ENCODE measurements at regions not wholly inside any gene's neighbourhood (a gene's known extent, or its start where the extent isn't known, plus 50 kb on each side); places are given as distances from the start of the nearest gene placed in this dataset.

DNA sequence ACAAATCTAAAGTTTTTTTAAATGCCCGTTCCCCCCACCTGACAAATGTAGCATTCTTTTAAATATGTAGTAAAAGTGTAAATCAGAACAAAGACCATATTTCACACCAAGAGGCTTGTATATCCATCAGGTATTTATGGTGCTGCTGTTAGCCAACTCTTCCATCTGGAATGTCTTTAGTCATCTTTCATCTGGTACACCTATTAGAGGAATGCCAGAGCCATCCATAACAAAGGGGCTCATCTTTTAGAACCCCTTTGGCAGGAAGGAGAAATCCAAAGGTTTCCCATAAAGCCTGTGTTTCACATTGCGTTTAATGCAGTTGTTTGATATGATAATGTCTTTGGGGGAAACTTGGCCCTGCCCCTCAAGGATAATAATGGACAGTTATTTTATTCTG lies 79.3 kb upstream of the C1orf87 start (continued):
- TF ChIP-seq SRF (IDR thresholded peaks at IDR 0.05; ENCODE audit: low read depth, low read length) = no peak
- no peak for TF ChIP-seq ZNF274 (IDR thresholded peaks at IDR 0.05; ENCODE audit: borderline replicate concordance, extremely low read depth, low read length)
- TF ChIP-seq POLR2A (IDR thresholded peaks at IDR 0.05; ENCODE audit: control extremely low read depth in 1 of 2, low read depth in 2 of 2, low read length in 2 of 2) = no peak
- no peak for TF ChIP-seq BACH1 (IDR thresholded peaks at IDR 0.05; ENCODE audit: low read length)
- no peak for TF ChIP-seq CBX8 (IDR thresholded peaks at IDR 0.05; ENCODE audit: borderline replicate concordance, low read depth, low read length)
- no peak for TF ChIP-seq PHF8 (conservative IDR thresholded peaks at IDR 0.05; ENCODE audit: low read depth, low read length)
